HEK293T (cell line): ENCODE measurements at regions not wholly inside any gene's neighbourhood (a gene's known extent, or its start where the extent isn't known, plus 50 kb on each side); places are given as distances from the start of the nearest gene placed in this dataset.

ENCODE experiments used
- CTCF ChIA-PET: fragments of 350-600 bp; formaldehyde crosslinking; extraction: SDS; loops from one replicate; lab custom pipeline; 2021; ENCODE audit warnings: antibody characterized with exemption, inconsistent platforms; lab: Yijun Ruan, JAX
- POLR2A ChIA-PET: fragments of 350-600 bp; formaldehyde crosslinking; extraction: SDS; loops from one replicate; lab custom pipeline; 2020; ENCODE audit warnings: antibody characterized with exemption, inconsistent platforms; lab: Yijun Ruan, JAX
- DNase-seq: peaks from one replicate; pipeline ENCODE4 v3.0.0; 2012; ENCODE audit warnings: mixed read lengths; ENCODE audit errors: extremely low spot score
- ARNT ChIP-seq: fragments of 450-650 bp; IDR thresholded peaks from 2 replicates; pipeline ENCODE4 v1.6.1; 2017; ENCODE audit warnings: mild to moderate bottlenecking
- BHLHE40 ChIP-seq: fragments of 450-650 bp; IDR thresholded peaks from 2 replicates; pipeline ENCODE4 v1.6.1; 2016; ENCODE audit warnings: mild to moderate bottlenecking, moderate library complexity, borderline replicate concordance
- CTBP1 ChIP-seq: fragments of 450-650 bp; IDR thresholded peaks from 2 replicates; pipeline ENCODE4 v1.6.1; 2016; ENCODE audit warnings: borderline replicate concordance
- ELF4 ChIP-seq: fragments of 450-650 bp; IDR thresholded peaks from 2 replicates; pipeline ENCODE4 v1.6.1; 2017; ENCODE audit warnings: antibody characterized with exemption
- FOXA1 ChIP-seq: fragments of 450-650 bp; IDR thresholded peaks from 2 replicates; pipeline ENCODE4 v1.6.1; 2016; ENCODE audit warnings: mild to moderate bottlenecking
- FOXK2 ChIP-seq: fragments of 450-650 bp; IDR thresholded peaks from 2 replicates; pipeline ENCODE4 v1.6.1; 2016; ENCODE audit warnings: mild to moderate bottlenecking
- FOXM1 ChIP-seq: fragments of 450-650 bp; IDR thresholded peaks from 2 replicates; pipeline ENCODE4 v1.6.1; 2017; ENCODE audit warnings: mild to moderate bottlenecking, borderline replicate concordance
- HDGF ChIP-seq: fragments of 450-650 bp; IDR thresholded peaks from 2 replicates; pipeline ENCODE4 v1.6.1; 2017; ENCODE audit warnings: antibody characterized with exemption, borderline replicate concordance
- L3MBTL2 ChIP-seq: fragments of 450-650 bp; conservative IDR thresholded peaks from 2 replicates; pipeline ENCODE4 v1.6.1; 2016; ENCODE audit warnings: mild to moderate bottlenecking
- LEF1 ChIP-seq: fragments of 450-650 bp; IDR thresholded peaks from 2 replicates; pipeline ENCODE4 v1.6.1; 2017; ENCODE audit warnings: mild to moderate bottlenecking, borderline replicate concordance
- NFRKB ChIP-seq: fragments of 450-650 bp; IDR thresholded peaks from 2 replicates; pipeline ENCODE4 v1.6.1; 2016; ENCODE audit warnings: mild to moderate bottlenecking, moderate library complexity
- PKNOX1 ChIP-seq: fragments of 450-650 bp; IDR thresholded peaks from 2 replicates; pipeline ENCODE4 v1.6.1; 2016
- SP1 ChIP-seq: fragments of 450-650 bp; IDR thresholded peaks from 2 replicates; pipeline ENCODE4 v1.6.1; 2017
- SUZ12 ChIP-seq: fragments of 450-650 bp; IDR thresholded peaks from 2 replicates; pipeline ENCODE4 v1.6.1; 2016; ENCODE audit warnings: mild to moderate bottlenecking
- TARDBP ChIP-seq: fragments of 450-650 bp; IDR thresholded peaks from 2 replicates; pipeline ENCODE4 v1.6.1; 2016
- ZNF384 ChIP-seq: fragments of 450-650 bp; IDR thresholded peaks from 2 replicates; pipeline ENCODE4 v1.6.1; 2016

- ChIA-PET CTCF (no interaction called here), POLR2A (no interaction called here)
- no peak for DNase-seq
- TF ChIP-seq NFRKB, result no peak
- TF ChIP-seq SP1, result no peak
- TF ChIP-seq PKNOX1, result no peak
- no peak for TF ChIP-seq ELF4
- TF ChIP-seq L3MBTL2, result no peak
- no peak for TF ChIP-seq FOXM1
- TF ChIP-seq TARDBP, result no peak
- TF ChIP-seq ARNT, result no peak
- no peak for TF ChIP-seq LEF1
- no peak for TF ChIP-seq ZNF384
- TF ChIP-seq FOXA1, result no peak
- TF ChIP-seq SUZ12, result no peak
- no peak for TF ChIP-seq FOXK2
- no peak for TF ChIP-seq CTBP1
Observed at GRCh38 chr11:127339376-127339775, 338.8 kb upstream of the KIRREL3 start.

GRCh38 chr11:127338380-127339259 lies 338.1 kb upstream of the KIRREL3 start:
- no peak for DNase-seq
- POLR2A ChIA-PET, result no interaction called here
- CTCF ChIA-PET, result no interaction called here
- TF ChIP-seq FOXM1 (no peak), LEF1 (no peak), SP1 (no peak), L3MBTL2 (no peak), NFRKB (no peak), PKNOX1 (no peak), CTBP1 (no peak), BHLHE40 (no peak), TARDBP (no peak), ZNF384 (no peak), HDGF (no peak), ELF4 (no peak), FOXK2 (no peak)

- CTCF ChIA-PET, result no interaction called here
- DNase-seq, result no peak
- POLR2A ChIA-PET, result no interaction called here
Observed at GRCh38 chr11:127334466-127334865, 333.9 kb upstream of the KIRREL3 start.

GRCh38 chr11:127332896-127333295 lies 332.3 kb upstream of the KIRREL3 start:
- DNase-seq, result no peak
- POLR2A ChIA-PET, result no interaction called here
- CTCF ChIA-PET, result no interaction called here
- no peak for TF ChIP-seq BHLHE40
- TF ChIP-seq CTBP1, result no peak
- no peak for TF ChIP-seq SUZ12
- no peak for TF ChIP-seq PKNOX1
- no peak for TF ChIP-seq HDGF
- no peak for TF ChIP-seq LEF1
- no peak for TF ChIP-seq FOXA1
- no peak for TF ChIP-seq FOXK2
- no peak for TF ChIP-seq SP1
- TF ChIP-seq ELF4, result no peak
- TF ChIP-seq NFRKB, result no peak
- no peak for TF ChIP-seq ZNF384
- no peak for TF ChIP-seq L3MBTL2
- TF ChIP-seq TARDBP, result no peak

More at GRCh38 chr11:127334466-127334865, 333.9 kb upstream of the KIRREL3 start:
- TF ChIP-seq FOXK2 (no peak), ELF4 (no peak), ZNF384 (no peak), L3MBTL2 (no peak), FOXA1 (no peak), TARDBP (no peak), BHLHE40 (no peak), CTBP1 (no peak), FOXM1 (no peak), ARNT (no peak), PKNOX1 (no peak)

GRCh38 chr11:127330044-127330443 lies 329.5 kb upstream of the KIRREL3 start:
- no peak for TF ChIP-seq SUZ12
- TF ChIP-seq BHLHE40, result no peak
- TF ChIP-seq TARDBP, result no peak
- no peak for TF ChIP-seq LEF1
- TF ChIP-seq ZNF384, result no peak
- no peak for TF ChIP-seq L3MBTL2
- no peak for TF ChIP-seq FOXM1
- no peak for TF ChIP-seq CTBP1
- TF ChIP-seq ARNT, result no peak
- no peak for TF ChIP-seq PKNOX1
- TF ChIP-seq FOXK2, result no peak
- TF ChIP-seq FOXA1, result no peak
- TF ChIP-seq NFRKB, result no peak
- TF ChIP-seq ELF4, result no peak
- TF ChIP-seq SP1, result no peak
- no peak for DNase-seq
- CTCF ChIA-PET, result no interaction called here
- POLR2A ChIA-PET, result no interaction called here
